NCI-H1930 (cell line): ENCODE measurements at regions not wholly inside any gene's neighbourhood (a gene's known extent, or its start where the extent isn't known, plus 50 kb on each side); places are given as distances from the start of the nearest gene placed in this dataset.
"Not testable (repeated sequence)": the region's sequence is repeated elsewhere in the genome, so short reads cannot be mapped to it uniquely, and the experiment has no call there.

ENCODE experiments used
- DNase-seq, 2 experiments: peaks; one replicate each; lab custom pipeline; 2025; lab: John Stamatoyannopoulos, UW

- DNase-seq: no peak
These were observed 171.9 kb upstream of the ELL2 start for GRCh38 chr5:96133341-96134079.

- no peak for DNase-seq
These were observed 167.6 kb upstream of the ELL2 start for GRCh38 chr5:96129276-96129675.

DNA sequence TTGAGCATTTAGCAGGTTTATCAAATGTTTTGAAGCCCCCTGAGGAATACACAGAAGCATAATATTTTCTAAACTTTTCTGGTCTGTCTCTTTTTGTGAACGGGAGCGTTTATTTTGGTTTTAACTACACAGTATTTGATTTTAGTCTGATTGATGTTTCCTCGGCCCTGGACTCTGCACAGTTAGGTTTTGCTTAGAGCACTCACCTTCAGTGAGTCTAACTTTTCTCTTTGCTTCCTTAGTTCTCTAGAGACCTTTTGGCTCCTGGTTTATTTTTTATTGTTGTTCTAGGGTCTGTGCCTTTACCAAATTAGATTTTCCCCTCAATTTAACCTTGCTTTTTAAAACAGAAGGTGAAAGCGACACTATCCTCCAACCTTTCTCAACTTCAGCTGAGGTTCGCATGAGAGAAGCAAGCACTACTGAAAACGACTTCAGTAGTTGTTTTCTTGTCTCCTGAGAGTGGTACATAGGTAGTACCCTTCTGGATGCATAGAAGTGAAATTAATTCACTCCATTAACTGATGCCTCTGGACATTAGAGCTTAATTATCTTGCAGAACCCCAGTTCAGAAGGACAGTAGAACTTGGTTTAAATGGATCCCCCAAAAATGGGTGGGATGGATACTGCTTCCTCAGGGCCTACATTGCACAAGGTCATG lies 166.7 kb upstream of the ELL2 start:
- DNase-seq: no peak

DNA sequence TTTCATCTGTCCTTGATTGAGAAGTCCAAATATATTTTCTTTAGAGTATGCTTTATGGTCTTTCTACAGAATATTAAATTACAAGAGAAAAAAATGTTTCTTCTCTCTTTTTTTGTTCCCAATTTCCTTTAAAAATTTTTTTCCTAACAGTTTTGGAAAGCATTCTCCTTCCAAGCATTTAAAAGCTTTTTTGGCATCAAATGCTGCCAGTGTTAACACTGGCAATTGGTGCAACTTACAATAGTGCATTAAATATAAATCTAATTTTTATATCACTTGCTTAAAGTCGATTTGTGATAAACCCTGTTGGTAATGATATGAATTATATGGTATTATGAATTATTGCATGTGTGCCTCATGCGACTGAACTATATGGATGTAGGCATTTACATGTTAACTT lies 165.9 kb upstream of the ELL2 start:
- DNase-seq: no peak

- DNase-seq: no peak
These were observed 163.7 kb upstream of the ELL2 start for GRCh38 chr5:96125231-96125891.

DNA sequence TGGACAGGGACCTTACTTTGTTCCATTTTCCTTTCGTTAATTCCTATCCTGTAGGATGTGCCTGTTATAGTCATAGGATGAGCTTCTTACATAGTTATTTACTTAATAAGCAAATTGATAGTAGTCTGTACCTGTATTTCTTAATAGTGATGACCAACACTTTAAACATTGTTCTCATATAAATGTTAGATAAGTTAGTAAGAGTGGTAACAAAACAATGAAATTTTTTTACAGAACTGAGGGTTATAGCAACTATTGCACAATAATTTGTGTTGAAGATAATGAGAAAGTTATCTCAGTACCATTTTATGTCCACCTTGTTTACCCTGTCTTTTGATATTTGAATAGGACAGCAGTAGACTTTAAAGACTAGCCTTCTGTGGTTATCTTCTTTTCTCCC lies 162.9 kb upstream of the ELL2 start:
- DNase-seq: no peak

GRCh38 chr5:96123418-96123817 lies 161.8 kb upstream of the ELL2 start:
- DNase-seq: no peak

GRCh38 chr5:96121364-96121763 lies 159.7 kb upstream of the ELL2 start:
- no peak for DNase-seq

- DNase-seq: no peak
These were observed 158.5 kb upstream of the ELL2 start for GRCh38 chr5:96120120-96120519.

GRCh38 chr5:96117771-96118651 lies 156.4 kb upstream of the ELL2 start:
- DNase-seq: no peak

DNA sequence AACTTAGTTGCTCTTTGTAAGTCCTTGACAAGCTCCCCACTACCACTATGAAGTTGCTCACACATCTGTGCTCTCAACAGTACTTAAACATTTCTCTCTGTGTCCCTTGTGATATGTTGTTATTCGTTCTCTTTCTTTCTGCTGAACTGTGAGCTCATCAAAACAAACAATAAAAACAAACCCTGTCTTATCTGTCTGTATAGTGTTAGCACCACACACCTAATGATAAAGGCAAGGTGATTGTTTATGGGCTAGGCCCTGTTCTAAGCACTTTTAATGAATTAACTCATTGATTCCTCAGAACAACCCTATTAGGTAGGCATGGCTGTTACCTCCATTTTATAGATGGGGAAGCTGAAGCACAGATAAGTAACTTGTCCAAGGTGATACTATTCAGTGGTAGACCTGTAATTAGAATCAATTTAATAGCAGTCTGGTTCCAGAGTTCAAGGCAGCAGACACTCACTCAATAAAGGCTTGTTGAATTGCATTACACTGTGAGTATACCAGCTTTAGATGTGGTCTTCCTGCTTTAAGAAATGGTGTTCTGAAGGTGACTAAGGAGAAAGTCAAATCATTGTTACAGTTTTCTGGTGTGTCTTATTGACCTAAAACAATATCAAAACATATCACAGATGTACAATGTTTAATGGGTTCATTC lies 153.6 kb upstream of the ELL2 start:
- no peak for DNase-seq

DNA sequence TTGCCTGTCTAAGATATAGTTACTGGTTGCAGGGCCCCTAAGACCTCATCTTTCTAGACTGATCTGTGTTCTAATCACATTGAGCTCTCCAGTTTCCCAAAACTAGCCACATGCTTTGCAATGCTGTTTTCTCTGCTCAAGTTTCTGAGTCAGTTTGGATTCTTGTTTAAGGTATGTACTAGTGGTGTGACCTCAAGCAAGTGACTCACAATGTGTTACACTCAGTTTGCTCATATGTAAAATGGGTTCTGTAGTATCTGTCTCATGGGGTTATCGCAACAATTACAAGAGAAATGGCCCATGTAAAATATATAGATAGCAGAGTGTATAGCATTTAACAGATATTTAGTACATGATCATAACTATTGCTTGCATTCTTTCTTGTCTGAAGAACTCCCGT lies 153.1 kb upstream of the ELL2 start:
- no peak for DNase-seq

DNA sequence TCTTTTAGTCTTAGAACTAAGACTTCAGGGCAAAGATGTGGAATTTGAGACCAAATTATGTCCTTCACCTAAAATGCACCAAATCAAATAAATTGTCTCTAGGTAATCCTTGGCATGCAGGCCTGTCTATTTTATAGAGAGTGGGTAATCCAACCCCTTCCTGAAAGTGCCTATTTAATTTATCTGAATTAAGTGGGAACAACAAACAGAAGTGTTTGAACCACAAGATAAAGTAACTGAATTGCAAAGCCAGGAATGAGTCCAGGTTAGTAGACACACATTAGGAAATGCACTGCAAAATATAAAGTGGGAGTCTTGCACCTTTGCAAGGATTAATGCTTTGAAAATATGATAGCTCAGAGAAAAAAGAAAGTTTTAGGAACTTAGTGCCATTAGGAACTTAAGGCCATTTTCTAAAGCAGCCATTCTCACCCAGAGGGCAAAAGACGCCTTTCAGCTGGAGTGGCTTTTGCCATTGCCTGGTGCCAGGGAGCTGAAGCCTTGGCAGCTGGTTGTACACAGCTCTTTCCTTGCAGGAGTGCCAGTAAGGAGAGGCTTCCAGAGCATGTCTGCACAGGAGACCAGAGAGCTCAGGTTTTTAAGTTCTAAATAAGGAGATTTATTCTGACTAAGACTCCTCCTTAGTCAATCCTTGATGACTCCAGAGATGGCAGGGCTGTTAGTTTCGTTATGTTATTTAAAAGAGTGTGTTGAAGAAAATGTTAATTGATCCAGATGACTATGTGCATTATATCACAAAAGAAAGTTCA lies 151.7 kb upstream of the ELL2 start:
- no peak for DNase-seq

DNA sequence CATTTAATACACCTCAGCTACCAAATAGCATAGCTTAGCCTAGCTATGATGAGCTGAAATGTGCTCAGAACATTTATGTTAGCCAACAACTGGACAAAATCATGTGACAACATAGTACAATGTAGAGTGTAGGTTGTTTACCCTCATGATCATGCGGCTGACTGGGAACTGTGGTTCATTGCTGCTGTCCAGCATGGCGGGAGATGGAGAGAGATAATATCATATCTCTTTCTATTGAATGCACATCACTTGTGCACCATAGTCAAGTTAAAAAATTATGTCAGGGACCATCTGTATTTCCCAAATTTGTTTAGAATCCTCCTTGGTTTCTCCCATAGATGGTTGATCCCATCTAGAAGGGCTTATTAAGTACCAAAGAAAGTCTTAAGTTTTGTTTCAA lies 151.1 kb upstream of the ELL2 start:
- DNase-seq: no peak

GRCh38 chr5:96112123-96112670 lies 150.5 kb upstream of the ELL2 start:
- no peak for DNase-seq

GRCh38 chr5:96111080-96111756 lies 149.6 kb upstream of the ELL2 start:
- no peak for DNase-seq

- no peak for DNase-seq
These were observed 148.6 kb upstream of the ELL2 start for GRCh38 chr5:96110300-96110699.

DNA sequence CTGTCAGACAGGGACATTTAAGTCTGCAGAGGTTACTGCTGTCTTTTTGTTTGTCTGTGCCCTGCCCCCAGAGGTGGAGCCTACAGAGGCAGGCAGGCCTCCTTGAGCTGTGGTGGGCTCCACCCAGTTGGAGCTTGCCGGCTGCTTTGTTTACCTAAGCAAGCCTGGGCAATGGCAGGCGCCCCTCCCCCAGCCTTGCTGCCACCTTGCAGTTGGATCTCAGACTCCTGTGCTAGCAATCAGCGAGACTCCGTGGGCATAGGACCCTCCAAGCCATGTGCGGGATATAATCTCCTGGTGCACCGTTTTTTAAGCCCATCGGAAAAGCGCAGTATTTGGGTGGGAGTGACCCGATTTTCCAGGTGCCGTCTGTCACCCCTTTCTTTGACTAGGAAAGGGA lies 147.0 kb upstream of the ELL2 start:
- DNase-seq: not testable (repeated sequence)

DNA sequence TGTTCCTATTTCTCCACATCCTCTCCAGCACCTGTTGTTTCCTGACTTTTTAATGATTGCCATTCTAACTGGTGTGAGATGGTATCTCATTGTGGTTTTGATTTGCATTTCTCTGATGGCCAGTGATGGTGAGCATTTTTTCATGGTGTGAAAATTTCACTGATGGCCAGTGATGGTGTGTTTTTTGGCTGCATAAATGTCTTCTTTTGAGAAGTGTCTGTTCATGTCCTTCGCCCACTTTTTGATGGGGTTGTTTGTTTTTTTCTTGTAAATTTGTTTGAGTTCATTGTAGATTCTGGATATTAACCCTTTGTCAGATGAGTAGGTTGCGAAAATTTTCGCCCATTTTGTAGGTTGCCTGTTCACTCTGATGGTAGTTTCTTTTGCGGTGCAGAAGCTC lies 142.2 kb upstream of the ELL2 start:
- not testable (repeated sequence) for DNase-seq
